GM21576 (cell line): ENCODE measurements at regions not wholly inside any gene's neighbourhood (a gene's known extent, or its start where the extent isn't known, plus 50 kb on each side); places are given as distances from the start of the nearest gene placed in this dataset.

ENCODE experiments used
- ATAC-seq: cut with Tn5 transposase; IDR thresholded peaks from one replicate; pipeline ENCODE4 v1.9.1; 2021; ENCODE audit warnings: mild to moderate bottlenecking, moderate library complexity; ENCODE audit not compliant: unreplicated experiment

DNA sequence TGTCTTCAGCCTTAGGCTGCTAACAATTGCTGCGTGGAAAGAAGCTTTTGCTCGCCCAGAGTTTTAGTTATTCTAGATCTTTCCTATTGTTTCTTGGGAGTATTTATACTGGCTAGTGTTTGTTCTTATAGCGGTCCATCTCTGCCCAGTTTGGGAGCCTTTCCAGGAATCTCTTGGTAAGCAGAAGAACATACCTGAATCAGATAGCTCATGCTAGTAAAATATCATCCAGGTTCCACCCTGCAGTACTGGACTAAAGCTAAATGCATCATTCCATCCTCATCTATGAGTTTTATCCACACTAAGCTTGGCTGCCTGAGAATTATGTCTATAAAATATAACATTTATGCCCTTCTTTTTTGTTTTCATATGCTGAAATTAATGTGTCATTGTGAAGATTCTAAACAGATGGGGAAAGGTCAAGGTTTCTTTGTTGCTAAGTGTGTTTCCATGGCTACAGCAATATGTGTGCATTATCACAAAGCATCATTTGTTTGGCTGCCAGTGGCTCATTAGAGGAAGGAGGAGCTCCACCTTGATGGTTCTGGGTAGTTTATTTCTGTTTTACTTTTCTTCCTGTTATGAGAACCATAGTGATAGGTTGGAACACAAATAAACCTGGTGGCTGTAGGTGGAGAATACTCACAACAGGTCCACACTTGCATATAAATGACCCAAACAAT, 182.8 kb downstream of the PIK3C3 start:
- no peak for ATAC-seq

- no peak for ATAC-seq
These were observed 186.4 kb downstream of the PIK3C3 start for GRCh38 chr18:42141439-42141838.

DNA sequence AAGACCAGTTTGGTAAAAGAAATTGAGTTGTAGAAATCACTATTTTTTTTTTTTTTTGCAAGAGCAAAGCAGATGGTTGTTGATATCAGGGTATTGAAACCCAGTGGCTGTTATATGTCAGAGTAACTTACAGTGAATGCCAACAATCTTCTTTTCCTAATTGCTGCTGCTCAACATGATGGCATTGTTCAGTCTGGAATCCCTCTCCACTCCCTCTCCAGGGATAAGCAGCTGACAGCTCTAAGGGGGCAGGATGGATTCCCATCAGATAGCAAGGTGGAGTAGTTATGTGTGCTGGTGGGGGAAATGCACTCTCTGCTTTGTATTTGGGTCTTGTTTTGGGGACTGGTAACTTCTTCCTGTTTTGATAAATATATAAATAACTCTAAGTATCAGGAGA, 200.0 kb downstream of the PIK3C3 start:
- no peak for ATAC-seq

DNA sequence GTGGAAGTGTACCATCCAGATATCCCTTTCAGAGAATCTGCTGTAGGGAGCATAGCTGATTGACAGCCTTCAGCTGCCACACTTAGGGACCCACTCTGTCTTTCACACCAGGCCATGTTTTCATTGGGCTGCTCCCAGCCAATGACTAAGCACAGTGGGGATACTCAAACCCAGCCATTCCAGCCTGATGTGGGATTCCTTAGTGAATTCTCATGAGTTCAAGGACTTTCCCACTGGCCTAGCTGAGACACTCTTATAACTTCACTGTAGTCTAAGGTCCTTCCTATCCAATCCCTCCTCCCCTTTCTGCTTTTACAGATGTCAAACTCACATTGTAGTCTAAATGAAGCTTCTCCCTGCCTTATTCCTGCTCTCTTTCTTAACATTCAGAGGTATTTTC, 201.2 kb downstream of the PIK3C3 start:
- ATAC-seq = no peak

DNA sequence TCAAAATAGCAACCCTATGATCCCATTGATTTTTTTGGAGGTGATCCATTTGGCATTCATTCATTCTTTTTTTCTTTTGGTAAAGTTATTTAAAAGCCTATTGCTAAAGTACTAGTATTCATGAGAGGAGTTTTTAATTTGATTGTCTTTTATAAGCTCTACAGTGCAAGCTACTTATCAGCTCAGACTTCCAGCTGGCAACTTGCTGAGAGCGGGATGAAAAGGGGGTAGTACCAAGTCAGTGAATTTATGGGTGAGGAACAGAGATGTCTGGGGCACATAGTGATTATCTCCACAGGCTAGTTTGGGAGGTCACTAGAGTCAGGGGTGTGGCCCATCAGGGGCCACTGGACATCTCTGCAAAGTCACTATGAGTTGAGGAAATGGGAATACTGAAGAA, 202.4 kb downstream of the PIK3C3 start:
- no peak for ATAC-seq

- ATAC-seq = no peak
These were observed 202.8 kb downstream of the PIK3C3 start for GRCh38 chr18:42157878-42158277.

- ATAC-seq = no peak
These were observed 204.1 kb downstream of the PIK3C3 start for GRCh38 chr18:42159146-42159545.

- ATAC-seq = no peak
These were observed 208.3 kb downstream of the PIK3C3 start for GRCh38 chr18:42163321-42163720.

- no peak for ATAC-seq
These were observed 209.5 kb downstream of the PIK3C3 start for GRCh38 chr18:42164556-42164955.

DNA sequence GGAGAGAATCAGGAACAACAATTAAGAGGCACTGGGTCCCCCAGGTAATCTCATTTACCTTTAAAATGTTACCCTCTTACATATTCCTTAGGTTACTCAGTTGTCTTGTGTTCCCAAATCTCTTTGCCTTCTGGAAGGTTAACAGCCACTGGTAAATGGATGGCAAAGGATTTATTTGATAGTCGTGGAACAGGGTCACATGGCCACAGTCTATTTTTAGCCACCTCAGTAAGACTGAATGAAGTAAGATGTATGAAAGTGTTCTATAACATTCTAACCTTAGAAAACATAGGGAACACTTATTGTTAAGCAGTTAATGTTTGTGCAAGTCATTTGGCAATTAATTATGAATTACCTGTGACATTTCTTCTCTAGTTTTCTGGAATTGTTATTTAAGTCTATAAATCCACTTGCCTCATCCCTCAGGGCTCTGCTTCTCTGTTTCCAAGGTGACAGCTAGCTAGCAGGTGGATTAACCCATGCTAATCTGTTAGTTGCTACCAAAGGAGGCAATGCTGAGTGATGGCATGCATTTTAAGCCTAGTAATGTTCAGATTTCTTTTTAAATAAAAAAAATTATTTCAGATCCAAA, 211.0 kb downstream of the PIK3C3 start:
- ATAC-seq = no peak

DNA sequence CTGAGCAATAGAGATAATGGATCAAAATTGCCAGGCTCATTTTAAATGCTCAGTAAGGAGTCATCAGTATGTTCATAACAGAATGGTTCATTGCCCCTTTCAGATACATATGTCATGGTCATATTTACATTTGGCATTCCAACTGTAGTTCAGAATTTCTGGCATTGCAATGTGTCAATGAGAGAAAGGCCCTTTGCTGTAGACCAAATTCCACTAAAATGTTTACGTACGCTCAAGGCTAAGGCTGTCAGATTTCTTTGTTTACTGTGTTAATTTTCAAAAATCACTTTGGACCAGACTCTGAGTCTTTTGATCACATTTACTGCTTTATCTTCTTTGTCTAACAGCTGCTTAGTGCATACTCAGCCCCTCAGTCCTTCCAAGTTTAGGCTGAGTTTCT, 213.5 kb downstream of the PIK3C3 start:
- ATAC-seq = no peak

GRCh38 chr18:42168907-42169306, 213.9 kb downstream of the PIK3C3 start:
- no peak for ATAC-seq

GRCh38 chr18:42174909-42175308, 219.9 kb downstream of the PIK3C3 start:
- ATAC-seq = no peak

DNA sequence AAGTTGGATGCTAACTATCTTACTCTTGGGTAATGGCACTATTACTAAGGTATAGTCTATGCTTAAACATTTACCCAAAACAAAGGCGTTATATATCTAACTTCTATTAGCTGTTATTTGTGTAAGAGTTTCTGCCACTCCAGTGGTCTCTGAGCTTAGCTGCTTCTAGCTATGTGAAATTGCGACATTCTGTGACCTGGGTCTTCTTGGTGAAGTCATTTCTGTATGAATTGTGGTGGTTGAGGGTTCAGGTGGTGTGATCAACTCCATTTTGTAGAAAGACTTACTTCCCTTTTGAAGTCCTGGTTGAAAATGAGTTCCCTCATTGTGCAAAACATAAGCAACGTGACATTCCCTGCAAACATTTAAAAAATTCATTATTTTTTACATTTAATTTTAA, 221.6 kb downstream of the PIK3C3 start:
- no peak for ATAC-seq

DNA sequence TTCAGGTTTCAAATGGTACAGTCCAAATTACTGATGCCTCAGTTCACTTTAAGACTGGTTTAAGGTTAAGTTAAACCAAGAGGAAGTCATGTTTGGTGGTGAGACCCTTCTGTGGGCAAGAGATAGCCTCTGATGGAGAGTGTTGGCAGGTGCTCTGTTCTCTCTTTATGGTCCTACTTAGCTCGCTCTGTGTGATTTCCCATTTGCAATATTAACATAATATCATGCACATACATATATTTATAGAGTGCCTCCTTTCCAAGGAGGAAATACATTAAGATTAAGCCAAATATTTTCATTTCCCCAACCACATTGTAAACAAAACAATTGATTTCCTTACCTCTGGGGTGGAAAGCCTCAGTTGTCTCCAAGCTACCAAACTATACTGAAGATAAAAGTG, 222.4 kb downstream of the PIK3C3 start:
- no peak for ATAC-seq

GRCh38 chr18:42178376-42179080, 223.5 kb downstream of the PIK3C3 start:
- ATAC-seq = no peak

- no peak for ATAC-seq
These were observed 224.6 kb downstream of the PIK3C3 start for GRCh38 chr18:42179542-42180121.

GRCh38 chr18:42181474-42181873, 226.4 kb downstream of the PIK3C3 start:
- no peak for ATAC-seq

DNA sequence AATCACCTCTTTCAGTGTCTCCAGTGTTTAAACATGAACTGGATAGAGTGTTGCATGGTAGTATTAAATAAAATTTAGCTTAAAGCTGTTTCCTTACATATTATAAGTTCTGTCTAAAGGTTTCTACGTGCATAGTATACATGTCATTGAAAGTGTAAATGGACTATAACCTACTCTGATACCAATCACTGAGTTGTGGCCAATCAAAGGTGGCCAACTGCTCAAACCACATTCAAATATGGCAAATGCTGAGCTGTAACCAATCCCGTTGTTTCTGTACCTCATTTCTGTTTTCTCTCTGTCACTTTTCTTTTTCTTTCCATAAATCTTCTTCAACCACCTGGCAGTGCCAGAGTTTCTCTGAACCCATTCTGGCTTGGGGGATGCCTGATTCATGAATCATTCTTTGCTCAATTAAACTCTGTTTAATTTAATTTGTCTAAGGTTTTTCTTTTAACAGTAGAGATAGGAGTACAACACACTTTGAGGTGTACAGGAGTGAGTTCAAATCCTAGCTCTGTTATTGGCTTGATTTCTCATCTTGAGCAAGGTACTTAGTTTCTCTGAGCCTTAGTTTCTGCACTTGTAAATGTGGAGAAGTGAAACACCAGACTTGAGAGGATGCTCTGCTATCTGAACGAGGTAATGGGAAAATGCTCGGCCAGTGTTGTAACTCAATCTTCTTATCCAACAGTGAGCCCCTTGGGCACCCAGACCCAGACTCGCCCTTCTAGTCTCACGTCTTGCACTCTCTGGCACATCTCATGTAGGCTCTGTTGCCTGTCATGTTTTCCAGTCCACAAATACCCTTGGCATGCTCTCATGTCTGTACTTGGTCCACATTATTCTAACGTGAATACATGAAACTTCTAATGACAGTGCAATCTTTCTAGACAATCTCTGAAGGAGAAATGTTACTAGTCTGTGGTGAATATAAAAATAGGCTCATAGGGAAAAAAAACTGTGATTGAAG, 228.0 kb downstream of the PIK3C3 start:
- no peak for ATAC-seq

- ATAC-seq = no peak
These were observed 228.7 kb downstream of the PIK3C3 start for GRCh38 chr18:42183746-42184145.
